HG03280 (cell line): ENCODE measurements at regions not wholly inside any gene's neighbourhood (a gene's known extent, or its start where the extent isn't known, plus 50 kb on each side); places are given as distances from the start of the nearest gene placed in this dataset.

Experiments used
- ATAC-seq: cut with Tn5 transposase; IDR thresholded peaks from one replicate; pipeline ENCODE4 v1.9.1; 2021; ENCODE audit warnings: mild to moderate bottlenecking, moderate library complexity; ENCODE audit not compliant: unreplicated experiment

- no peak for ATAC-seq
Measured at GRCh38 chr4:10207116-10207515, 90.5 kb upstream of the WDR1 start.

- ATAC-seq, result no peak
Measured at GRCh38 chr4:10205223-10205622, 88.6 kb upstream of the WDR1 start.

GRCh38 chr4:10204401-10205058 lies 87.9 kb upstream of the WDR1 start:
- ATAC-seq, result no peak

- no peak for ATAC-seq
Measured at GRCh38 chr4:10203851-10204250, 87.3 kb upstream of the WDR1 start.

GRCh38 chr4:10201381-10202223 lies 85.0 kb upstream of the WDR1 start:
- no peak for ATAC-seq

- no peak for ATAC-seq
Measured at GRCh38 chr4:10200869-10201268, 84.3 kb upstream of the WDR1 start.

GRCh38 chr4:10198365-10198764 lies 81.8 kb upstream of the WDR1 start:
- ATAC-seq, result no peak

- no peak for ATAC-seq
Measured at GRCh38 chr4:10197952-10198351, 81.4 kb upstream of the WDR1 start.

GRCh38 chr4:10196191-10196590 lies 79.6 kb upstream of the WDR1 start:
- ATAC-seq, result no peak

GRCh38 chr4:10192331-10192730 lies 75.7 kb upstream of the WDR1 start:
- ATAC-seq, result no peak

- ATAC-seq, result no peak
Measured at GRCh38 chr4:10188400-10189004, 71.9 kb upstream of the WDR1 start.

GRCh38 chr4:10186228-10187214 lies 69.9 kb upstream of the WDR1 start:
- no peak for ATAC-seq

GRCh38 chr4:10185518-10186227 lies 69.1 kb upstream of the WDR1 start:
- ATAC-seq, result no peak

GRCh38 chr4:10184501-10184938 lies 67.9 kb upstream of the WDR1 start:
- ATAC-seq, result no peak

GRCh38 chr4:10184041-10184440 lies 67.4 kb upstream of the WDR1 start:
- no peak for ATAC-seq

- no peak for ATAC-seq
Measured at GRCh38 chr4:10183462-10183861, 66.9 kb upstream of the WDR1 start.

- ATAC-seq, result no peak
Measured at GRCh38 chr4:10182446-10183424, 66.1 kb upstream of the WDR1 start.

GRCh38 chr4:10181745-10182445 lies 65.3 kb upstream of the WDR1 start:
- no peak for ATAC-seq
